ENCODE measurements at regions not wholly inside any gene's neighbourhood (a gene's known extent, or its start where the extent isn't known, plus 50 kb on each side); places are given as distances from the start of the nearest gene placed in this dataset.

DNA sequence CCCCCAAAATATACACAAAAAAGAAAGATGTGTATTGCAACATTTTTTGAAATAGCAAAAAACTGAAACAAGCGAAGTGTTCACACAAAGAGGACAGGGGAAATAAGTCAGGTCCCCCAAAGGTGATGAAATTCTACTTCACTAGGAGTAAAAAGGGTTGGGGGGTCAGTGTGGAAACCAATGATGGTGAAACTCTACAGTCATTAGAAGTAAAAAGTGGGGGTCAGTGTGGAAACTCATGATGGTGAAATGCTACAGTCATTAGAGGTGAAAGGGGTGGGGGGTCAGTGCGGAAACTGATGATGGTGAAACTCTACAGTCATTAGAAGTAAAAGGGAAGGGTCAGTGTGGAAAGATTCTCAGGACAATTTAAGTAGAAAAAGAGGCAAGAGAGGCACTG is 298.2 kb downstream of the EIPR1 start:
- H3K9me3 ChIP-seq (ENCODE audit: control insufficient read depth in 4 of 4, low read length in 3 of 4) = no peaks in the 10 kb centered on the region
- DNase-seq (ENCODE audit: low spot score) = no peak
- H3K27ac ChIP-seq (ENCODE audit: low read depth in 1 of 2, low read length in 2 of 2) = no peak overlapping the region
- 88% methylated on average over 2 of the region's 2 CpGs for WGBS
- no peaks in the 10 kb centered on the region for H3K36me3 ChIP-seq (ENCODE audit: control insufficient read depth in 4 of 4, insufficient read depth in 3 of 4, low read depth in 1 of 4, low read length in 3 of 4)
- no peaks in the 10 kb centered on the region for H3K4me1 ChIP-seq (ENCODE audit: control insufficient read depth in 4 of 4, insufficient read depth in 4 of 4, low read length in 3 of 4)
- no peak overlapping the region for H3K9ac ChIP-seq (ENCODE audit: low read depth in 1 of 2, low read length in 2 of 2)
- H3K4me3 ChIP-seq (ENCODE audit: low read depth in 1 of 3, low read length in 3 of 3) = no peak overlapping the region
- no peak for TF ChIP-seq HNF4G (IDR thresholded peaks at IDR 0.05)
- no peak for TF ChIP-seq NR2F2 (IDR thresholded peaks at IDR 0.05)
- no peak for TF ChIP-seq HNF4A (conservative IDR thresholded peaks at IDR 0.05)
- TF ChIP-seq RXRA (IDR thresholded peaks at IDR 0.05) = no peak
- no peak for TF ChIP-seq YY1 (IDR thresholded peaks at IDR 0.05)
- no peak for TF ChIP-seq SP1 (IDR thresholded peaks at IDR 0.05)
- TF ChIP-seq FOXA2 (IDR thresholded peaks at IDR 0.05) = no peak
- no peak for TF ChIP-seq TAF1 (conservative IDR thresholded peaks at IDR 0.05)
- no peak for TF ChIP-seq JUND (IDR thresholded peaks at IDR 0.05)
- TF ChIP-seq RAD21 (IDR thresholded peaks at IDR 0.05) = no peak
- H3K27me3 ChIP-seq (ENCODE audit: control insufficient read depth in 4 of 4, insufficient read depth in 4 of 4, low read length in 3 of 4) = no peaks in the 10 kb centered on the region

GRCh38 chr2:3078684-3079083 is 298.9 kb downstream of the EIPR1 start:
- 96% methylated on average over 4 of the region's 4 CpGs for WGBS

More at GRCh38 chr2:3078684-3079083, 298.9 kb downstream of the EIPR1 start:
- no peak overlapping the region for H3K9ac ChIP-seq (ENCODE audit: low read depth in 1 of 2, low read length in 2 of 2)
- H3K36me3 ChIP-seq (ENCODE audit: control insufficient read depth in 4 of 4, insufficient read depth in 3 of 4, low read depth in 1 of 4, low read length in 3 of 4) = no peaks in the 10 kb centered on the region
- H3K27ac ChIP-seq (ENCODE audit: low read depth in 1 of 2, low read length in 2 of 2) = no peak overlapping the region
- TF ChIP-seq, protein P1, sequence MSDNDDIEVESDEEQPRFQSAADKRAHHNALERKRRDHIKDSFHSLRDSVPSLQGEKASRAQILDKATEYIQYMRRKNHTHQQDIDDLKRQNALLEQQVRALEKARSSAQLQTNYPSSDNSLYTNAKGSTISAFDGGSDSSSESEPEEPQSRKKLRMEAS (IDR thresholded peaks at IDR 0.05) = no peak
- TF ChIP-seq TAF1 (conservative IDR thresholded peaks at IDR 0.05) (no peak), REST (IDR thresholded peaks at IDR 0.05) (no peak), ZBTB33 (IDR thresholded peaks at IDR 0.05) (no peak), HNF4A (conservative IDR thresholded peaks at IDR 0.05) (no peak), NR2F2 (IDR thresholded peaks at IDR 0.05) (no peak), RXRA (IDR thresholded peaks at IDR 0.05) (no peak), JUND (IDR thresholded peaks at IDR 0.05) (no peak), GABPA (IDR thresholded peaks at IDR 0.05 in 1 of 2, conservative IDR thresholded peaks at IDR 0.05 in 1 of 2) (no peak), FOXA2 (IDR thresholded peaks at IDR 0.05) (no peak), HNF4G (IDR thresholded peaks at IDR 0.05) (no peak), ATF3 (IDR thresholded peaks at IDR 0.05) (no peak), YY1 (IDR thresholded peaks at IDR 0.05) (no peak), EGR1 (IDR thresholded peaks at IDR 0.05; ENCODE audit: low read depth in 2 of 2) (no peak), RAD21 (IDR thresholded peaks at IDR 0.05) (no peak), FOXA1 (IDR thresholded peaks at IDR 0.05) (no peak)
- TF ChIP-seq, protein P2, sequence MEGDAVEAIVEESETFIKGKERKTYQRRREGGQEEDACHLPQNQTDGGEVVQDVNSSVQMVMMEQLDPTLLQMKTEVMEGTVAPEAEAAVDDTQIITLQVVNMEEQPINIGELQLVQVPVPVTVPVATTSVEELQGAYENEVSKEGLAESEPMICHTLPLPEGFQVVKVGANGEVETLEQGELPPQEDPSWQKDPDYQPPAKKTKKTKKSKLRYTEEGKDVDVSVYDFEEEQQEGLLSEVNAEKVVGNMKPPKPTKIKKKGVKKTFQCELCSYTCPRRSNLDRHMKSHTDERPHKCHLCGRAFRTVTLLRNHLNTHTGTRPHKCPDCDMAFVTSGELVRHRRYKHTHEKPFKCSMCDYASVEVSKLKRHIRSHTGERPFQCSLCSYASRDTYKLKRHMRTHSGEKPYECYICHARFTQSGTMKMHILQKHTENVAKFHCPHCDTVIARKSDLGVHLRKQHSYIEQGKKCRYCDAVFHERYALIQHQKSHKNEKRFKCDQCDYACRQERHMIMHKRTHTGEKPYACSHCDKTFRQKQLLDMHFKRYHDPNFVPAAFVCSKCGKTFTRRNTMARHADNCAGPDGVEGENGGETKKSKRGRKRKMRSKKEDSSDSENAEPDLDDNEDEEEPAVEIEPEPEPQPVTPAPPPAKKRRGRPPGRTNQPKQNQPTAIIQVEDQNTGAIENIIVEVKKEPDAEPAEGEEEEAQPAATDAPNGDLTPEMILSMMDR (IDR thresholded peaks at IDR 0.05; ENCODE audit: low read depth, low read length, missing input control) = no peak
- no peak overlapping the region for H3K4me3 ChIP-seq (ENCODE audit: low read depth in 1 of 3, low read length in 3 of 3)
- H3K4me1 ChIP-seq (ENCODE audit: control insufficient read depth in 4 of 4, insufficient read depth in 4 of 4, low read length in 3 of 4) = no peaks in the 10 kb centered on the region
- H3K27me3 ChIP-seq (ENCODE audit: control insufficient read depth in 4 of 4, insufficient read depth in 4 of 4, low read length in 3 of 4) = no peaks in the 10 kb centered on the region
- no peak for DNase-seq (ENCODE audit: low spot score)
- H3K9me3 ChIP-seq (ENCODE audit: control insufficient read depth in 4 of 4, low read length in 3 of 4) = no peaks in the 10 kb centered on the region

All from liver (tissue), 8 donors.